HCT116 (cell line): ENCODE measurements at regions not wholly inside any gene's neighbourhood (a gene's known extent, or its start where the extent isn't known, plus 50 kb on each side); places are given as distances from the start of the nearest gene placed in this dataset.

Experiments used
- ATAC-seq: fragments of 200-7000 bp; cut with Tn5 transposase; 2 replicates; pipeline ENCODE4 v1.9.1; 2020; ENCODE audit warnings: mild to moderate bottlenecking, moderate library complexity
- BruUV-seq: library from RNA; stranded (reverse); fragments of 400-500 nt; replicated peaks from 2 replicates; lab custom pipeline; 2021; lab: Mats Ljungman, UMichigan
- CTCF ChIA-PET: fragments of 300-600 bp; sonication (Branson Sonifier 250); formaldehyde crosslinking; loops from one replicate; lab custom pipeline; 2021; ENCODE audit warnings: antibody characterized with exemption; lab: Charles Lee
- POLR2A ChIA-PET: fragments of 300-600, 350-600 bp; sonication (Branson Sonifier 250); formaldehyde crosslinking; loops from one replicate; lab custom pipeline; 2021; ENCODE audit warnings: antibody characterized with exemption; lab: Charles Lee
- RAD21 ChIA-PET, 2 experiments: fragments of 300-600 bp; sonication (Branson Sonifier 250); formaldehyde crosslinking; loops; one replicate each; lab custom pipeline; 2023; ENCODE audit warnings: low total read pairs in 2 of 2; ENCODE audit not compliant: uncharacterized antibody in 2 of 2, unreplicated experiment in 2 of 2, low non-redundant PET in 1 of 2; lab: Charles Lee
- DNase-seq: peaks from one replicate; pipeline ENCODE4 v3.0.0-alpha.2; 2010; ENCODE audit warnings: low read depth, low spot score
- H2AFZ ChIP-seq: fragments of 200-600 bp; shearing (Covaris generic), sonication (generic); 2 replicates; pipeline ENCODE4 v1.6.1; 2017; ENCODE audit warnings: low read depth, mixed run types, mixed read lengths, antibody characterized with exemption, low read length; ENCODE audit not compliant: poor library complexity, severe bottlenecking
- H3K27ac ChIP-seq: 2 replicates; pipeline ENCODE4 v1.5.1; 2012; ENCODE audit warnings: low read depth, low read length
- H3K27me3 ChIP-seq: fragments of 200-600 bp; sonication (generic); 2 replicates; pipeline ENCODE4 v1.6.1; 2016; ENCODE audit warnings: mixed run types, low read length, mixed read lengths; ENCODE audit not compliant: insufficient read depth
- H3K36me3 ChIP-seq, 2 experiments: fragments of 200-500 bp in 1 of 2; fragments of 200-600 bp in 1 of 2; sonication (Bioruptor generic) in 1 of 2; sonication (generic) in 1 of 2; 2 replicates each; pipeline versions ENCODE4 v1.5.1 to v1.6.1; 2014 to 2016; ENCODE audit warnings: low read length in 2 of 2, inconsistent platforms in 1 of 2, mixed read lengths in 1 of 2, mixed run types in 1 of 2; ENCODE audit not compliant: insufficient read depth in 2 of 2, control insufficient read depth in 1 of 2
- H3K4me1 ChIP-seq, 2 experiments: fragments of 200-600 bp in 1 of 2; sonication (generic) in 1 of 2; 2 replicates each; pipeline versions ENCODE4 v1.5.1 to v1.6.1; 2012 to 2017; ENCODE audit warnings: low read length in 2 of 2, inconsistent platforms in 1 of 2, mild to moderate bottlenecking in 1 of 2, mixed read lengths in 1 of 2, mixed run types in 1 of 2, moderate library complexity in 1 of 2; ENCODE audit not compliant: insufficient read depth in 2 of 2, control insufficient read depth in 1 of 2
- H3K4me2 ChIP-seq: fragments of 200-600 bp; sonication (generic); 2 replicates; pipeline ENCODE4 v1.6.1; 2017; ENCODE audit warnings: mixed run types, low read length, mixed read lengths
- H3K4me3 ChIP-seq, 2 experiments: fragments of 200-600 bp in 1 of 2; sonication (generic) in 1 of 2; replicated peaks in 1 of 2; 2 replicates each; pipeline ENCODE4 v1.5.1; 2011 to 2016; ENCODE audit warnings: low read length in 2 of 2, control low read depth in 1 of 2, low read depth in 1 of 2, mild to moderate bottlenecking in 1 of 2, mixed read lengths in 1 of 2, mixed run types in 1 of 2
- H3K79me2 ChIP-seq: fragments of 200-600 bp; sonication (generic); 2 replicates; pipeline ENCODE4 v1.6.1; 2017; ENCODE audit warnings: mild to moderate bottlenecking, mixed run types, low read length, moderate library complexity, mixed read lengths; ENCODE audit not compliant: insufficient read depth
- H3K9ac ChIP-seq: fragments of 200-600 bp; sonication (generic); 2 replicates; pipeline ENCODE4 v1.6.1; 2016; ENCODE audit warnings: low read length, mixed read lengths
- H3K9me2 ChIP-seq: fragments of 200-600 bp; sonication (generic), shearing (Covaris generic); 2 replicates; pipeline ENCODE4 v1.6.1; 2017; ENCODE audit warnings: mixed run types, mild to moderate bottlenecking, moderate library complexity; ENCODE audit not compliant: insufficient read depth
- H3K9me3 ChIP-seq, 2 experiments: fragments of 200-500 bp in 1 of 2; fragments of 200-600 bp in 1 of 2; sonication (Bioruptor generic) in 1 of 2; sonication (generic) in 1 of 2; 2 replicates each; pipeline ENCODE4 v1.6.1; 2014 to 2017; ENCODE audit warnings: low read length in 2 of 2, mixed read lengths in 2 of 2, inconsistent platforms in 1 of 2, low read depth in 1 of 2, mild to moderate bottlenecking in 1 of 2, mixed run types in 1 of 2, moderate library complexity in 1 of 2; ENCODE audit not compliant: control insufficient read depth in 1 of 2, insufficient read depth in 1 of 2
- H4K20me1 ChIP-seq: fragments of 200-600 bp; sonication (generic), shearing (Covaris generic); 2 replicates; pipeline ENCODE4 v1.6.1; 2017; ENCODE audit warnings: mixed run types, mild to moderate bottlenecking, moderate library complexity; ENCODE audit not compliant: insufficient read depth
- CEBPB ChIP-seq: IDR thresholded peaks from 2 replicates; pipeline ENCODE4 v1.6.1; 2012; ENCODE audit warnings: low read depth
- EGR1 ChIP-seq: IDR thresholded peaks from 2 replicates; pipeline ENCODE4 v1.6.1; 2012; ENCODE audit warnings: low read depth
- ELF1 ChIP-seq: IDR thresholded peaks from 2 replicates; pipeline ENCODE4 v1.6.1; 2012; ENCODE audit warnings: low read depth, borderline replicate concordance
- JUND ChIP-seq: IDR thresholded peaks from 2 replicates; pipeline ENCODE4 v1.6.1; 2012
- POLR2A ChIP-seq: IDR thresholded peaks from 2 replicates; pipeline ENCODE4 v1.7.0; 2011; ENCODE audit warnings: borderline replicate concordance; ENCODE audit not compliant: insufficient read depth, insufficient read length; ENCODE audit errors: extremely low read depth
- POLR2AphosphoS5 ChIP-seq: IDR thresholded peaks from 2 replicates; pipeline ENCODE4 v1.6.1; 2011; ENCODE audit warnings: mild to moderate bottlenecking, low read depth, low read length, moderate library complexity
- RAD21 ChIP-seq: IDR thresholded peaks from 2 replicates; pipeline ENCODE4 v1.6.1; 2012; ENCODE audit warnings: low read depth, mild to moderate bottlenecking
- SP1 ChIP-seq: IDR thresholded peaks from 2 replicates; pipeline ENCODE4 v1.6.1; 2012; ENCODE audit warnings: low read depth
- TCF7L2 ChIP-seq: IDR thresholded peaks from 2 replicates; pipeline ENCODE4 v1.7.0; 2011; ENCODE audit warnings: borderline replicate concordance, inconsistent platforms; ENCODE audit not compliant: insufficient read depth, insufficient read length; ENCODE audit errors: extremely low read depth
- YY1 ChIP-seq: IDR thresholded peaks from 2 replicates; pipeline ENCODE4 v1.6.1; 2011; ENCODE audit warnings: low read length, low read depth, moderate library complexity, mild to moderate bottlenecking; ENCODE audit not compliant: insufficient replicate concordance; ENCODE audit errors: extremely low read depth
- ZFX ChIP-seq: fragments of 450-650 bp; IDR thresholded peaks from 2 replicates; pipeline ENCODE4 v1.6.1; 2017
- ZNF274 ChIP-seq: fragments of 200-500 bp; sonication (Bioruptor generic); IDR thresholded peaks from 2 replicates; pipeline ENCODE4 v1.6.1; 2014; ENCODE audit warnings: mild to moderate bottlenecking, low read depth, low read length, inconsistent platforms
- intact Hi-C: fragments of 100-400 bp; cut with micrococcal nuclease; formaldehyde crosslinking; loops from 2 replicates; pipeline ENCODE4 v1.10.0; 2022
- TF ChIP-seq, protein P1 (sequence below), 3 experiments: fragments of 200-600 bp in 1 of 3; sonication (generic) in 1 of 3; IDR thresholded peaks in 2 of 3; conservative IDR thresholded peaks in 1 of 3; 2 replicates each; pipeline ENCODE4 v1.5.1; 2012 to 2017; ENCODE audit warnings: low read depth in 2 of 3, low read length in 2 of 3, antibody characterized with exemption in 1 of 3, borderline replicate concordance in 1 of 3, control low read depth in 1 of 3, mild to moderate bottlenecking in 1 of 3, mixed read lengths in 1 of 3, mixed run types in 1 of 3, moderate library complexity in 1 of 3; ENCODE audit not compliant: insufficient read depth in 1 of 3
- TF ChIP-seq, protein P2 (sequence below): IDR thresholded peaks from 2 replicates; pipeline ENCODE4 v1.6.1; 2012

DNA sequence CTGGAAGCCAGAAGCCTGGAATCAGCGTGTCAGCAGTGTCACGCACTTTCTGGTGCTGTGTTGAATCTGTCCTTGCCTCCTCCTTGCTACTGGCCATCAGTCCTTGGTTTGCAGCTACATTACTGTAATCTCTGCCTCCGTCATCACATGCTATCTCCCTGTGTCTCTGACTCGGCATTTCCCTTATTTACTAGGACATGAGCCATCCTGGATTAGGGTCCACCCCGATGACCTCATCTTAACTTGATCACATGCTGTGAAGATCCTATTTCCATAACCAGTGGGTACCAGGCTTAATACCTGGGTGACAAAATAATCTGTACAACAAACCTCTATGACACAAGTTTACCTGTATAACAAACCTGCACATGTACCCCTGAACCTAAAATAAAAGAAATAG, 518.0 kb upstream of the KLF6 start:
- Histone ChIP-seq H3K27ac (no peak overlapping the region), H2AFZ (no peak overlapping the region), H3K9me3 (no peaks in the 10 kb centered on the region), H3K4me3 (no peak overlapping the region), H3K27me3 (no peaks in the 10 kb centered on the region)
- CTCF ChIA-PET = no interaction called here
- no TSS peak for BruUV-seq
- TF ChIP-seq YY1 (no peak), CEBPB (no peak), POLR2AphosphoS5 (no peak), ZFX (no peak), EGR1 (no peak), ELF1 (no peak), POLR2A (no peak), JUND (no peak), SP1 (no peak), ZNF274 (no peak), RAD21 (no peak), TCF7L2 (no peak)
- TF ChIP-seq, protein P1, sequence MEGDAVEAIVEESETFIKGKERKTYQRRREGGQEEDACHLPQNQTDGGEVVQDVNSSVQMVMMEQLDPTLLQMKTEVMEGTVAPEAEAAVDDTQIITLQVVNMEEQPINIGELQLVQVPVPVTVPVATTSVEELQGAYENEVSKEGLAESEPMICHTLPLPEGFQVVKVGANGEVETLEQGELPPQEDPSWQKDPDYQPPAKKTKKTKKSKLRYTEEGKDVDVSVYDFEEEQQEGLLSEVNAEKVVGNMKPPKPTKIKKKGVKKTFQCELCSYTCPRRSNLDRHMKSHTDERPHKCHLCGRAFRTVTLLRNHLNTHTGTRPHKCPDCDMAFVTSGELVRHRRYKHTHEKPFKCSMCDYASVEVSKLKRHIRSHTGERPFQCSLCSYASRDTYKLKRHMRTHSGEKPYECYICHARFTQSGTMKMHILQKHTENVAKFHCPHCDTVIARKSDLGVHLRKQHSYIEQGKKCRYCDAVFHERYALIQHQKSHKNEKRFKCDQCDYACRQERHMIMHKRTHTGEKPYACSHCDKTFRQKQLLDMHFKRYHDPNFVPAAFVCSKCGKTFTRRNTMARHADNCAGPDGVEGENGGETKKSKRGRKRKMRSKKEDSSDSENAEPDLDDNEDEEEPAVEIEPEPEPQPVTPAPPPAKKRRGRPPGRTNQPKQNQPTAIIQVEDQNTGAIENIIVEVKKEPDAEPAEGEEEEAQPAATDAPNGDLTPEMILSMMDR (IDR thresholded peaks at IDR 0.05 in 2 of 3, conservative IDR thresholded peaks at IDR 0.05 in 1 of 3; ENCODE audit: borderline replicate concordance in 1 of 3, insufficient read depth in 1 of 3, low read depth in 2 of 3, low read length in 2 of 3) = no peak
- TF ChIP-seq, protein P2, sequence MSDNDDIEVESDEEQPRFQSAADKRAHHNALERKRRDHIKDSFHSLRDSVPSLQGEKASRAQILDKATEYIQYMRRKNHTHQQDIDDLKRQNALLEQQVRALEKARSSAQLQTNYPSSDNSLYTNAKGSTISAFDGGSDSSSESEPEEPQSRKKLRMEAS = no peak
- TF ChIP-seq, all 23 proteins: peak for 0
- ATAC-seq (no peak), DNase-seq (no peak)
- intact Hi-C loops = no loop called here
- Histone ChIP-seq H3K9me2 (0 out of 2 replicates have a peak, but pooled peaks cover 2% of the 10 kb centered on the region), H3K4me1 (no peaks in the 10 kb centered on the region), H3K4me2 (no peak overlapping the region), H4K20me1 (no peaks in the 10 kb centered on the region), H3K9ac (no peak overlapping the region), H3K36me3 (no peaks in the 10 kb centered on the region), H3K79me2 (no peaks in the 10 kb centered on the region)
- RAD21 ChIA-PET = no interaction called here
- POLR2A ChIA-PET = no interaction called here
